ENCODE measurements at regions not wholly inside any gene's neighbourhood (a gene's known extent, or its start where the extent isn't known, plus 50 kb on each side); places are given as distances from the start of the nearest gene placed in this dataset.

DNA sequence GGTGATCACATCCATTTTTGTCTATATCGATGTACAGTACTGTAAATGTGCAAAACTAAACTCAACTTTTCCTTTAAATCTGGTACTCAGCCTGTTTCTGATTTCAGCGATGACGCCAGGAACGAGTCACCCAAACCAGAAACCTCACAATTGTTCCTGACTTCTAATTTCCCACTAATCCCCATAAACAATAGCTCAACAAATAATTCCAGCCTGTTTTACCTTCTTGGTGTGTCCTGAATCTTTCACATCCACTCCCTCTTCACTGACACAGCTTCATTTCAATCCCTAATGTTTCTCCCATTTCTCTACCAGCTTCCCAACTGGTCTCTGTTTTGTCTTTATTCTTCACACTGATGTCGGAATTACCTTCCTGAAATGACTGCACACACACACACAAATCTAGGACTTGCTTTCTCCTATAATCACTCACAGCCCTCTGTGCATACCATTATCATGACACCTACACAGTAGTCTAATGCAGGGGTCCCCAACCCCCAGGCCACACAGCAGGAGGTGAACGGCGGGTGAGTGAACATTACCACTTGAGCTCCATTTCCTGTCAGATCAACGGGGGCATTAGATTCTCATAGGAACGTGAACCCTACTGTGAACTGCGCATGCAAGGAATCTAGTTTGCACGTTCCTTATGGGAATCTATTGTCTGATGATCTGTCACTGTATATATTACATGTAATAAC, 97.8 kb upstream of the SLC30A5 start:
- Histone ChIP-seq H3K27me3 (ENCODE audit: control insufficient read depth, insufficient read depth, low read length) (no peaks in the 10 kb centered on the region), H3K4me1 (ENCODE audit: control insufficient read depth, insufficient read depth, low read length) (no peaks in the 10 kb centered on the region), H3K9me3 (ENCODE audit: control insufficient read depth, insufficient read depth, low read length) (no peaks in the 10 kb centered on the region), H3K36me3 (ENCODE audit: control insufficient read depth, insufficient read depth, low read length) (no peaks in the 10 kb centered on the region), H3K4me3 (ENCODE audit: low read length) (no peak overlapping the region), H3K27ac (ENCODE audit: low read length) (no peak overlapping the region)
- intact Hi-C loops (cut with micrococcal nuclease), result no loop called here
- Mint-ChIP-seq H3K9me3 (no peaks in the 10 kb centered on the region), H3K4me3 (no peak overlapping the region), H3K27me3 (ENCODE audit: low read depth in 2 of 2) (peaks cover 7 to 13% of the 10 kb centered on the region in 2 donors), H3K36me3 (no peaks in the 10 kb centered on the region), H3K4me1 (no peaks in the 10 kb centered on the region), H3K27ac (no peak overlapping the region)
- DNase-seq, result no peak
- WGBS (ENCODE audit: insufficient coverage), result 73% methylated on average over 8 of the region's 11 CpGs
- ATAC-seq, result no peak
- TF ChIP-seq, protein P1, sequence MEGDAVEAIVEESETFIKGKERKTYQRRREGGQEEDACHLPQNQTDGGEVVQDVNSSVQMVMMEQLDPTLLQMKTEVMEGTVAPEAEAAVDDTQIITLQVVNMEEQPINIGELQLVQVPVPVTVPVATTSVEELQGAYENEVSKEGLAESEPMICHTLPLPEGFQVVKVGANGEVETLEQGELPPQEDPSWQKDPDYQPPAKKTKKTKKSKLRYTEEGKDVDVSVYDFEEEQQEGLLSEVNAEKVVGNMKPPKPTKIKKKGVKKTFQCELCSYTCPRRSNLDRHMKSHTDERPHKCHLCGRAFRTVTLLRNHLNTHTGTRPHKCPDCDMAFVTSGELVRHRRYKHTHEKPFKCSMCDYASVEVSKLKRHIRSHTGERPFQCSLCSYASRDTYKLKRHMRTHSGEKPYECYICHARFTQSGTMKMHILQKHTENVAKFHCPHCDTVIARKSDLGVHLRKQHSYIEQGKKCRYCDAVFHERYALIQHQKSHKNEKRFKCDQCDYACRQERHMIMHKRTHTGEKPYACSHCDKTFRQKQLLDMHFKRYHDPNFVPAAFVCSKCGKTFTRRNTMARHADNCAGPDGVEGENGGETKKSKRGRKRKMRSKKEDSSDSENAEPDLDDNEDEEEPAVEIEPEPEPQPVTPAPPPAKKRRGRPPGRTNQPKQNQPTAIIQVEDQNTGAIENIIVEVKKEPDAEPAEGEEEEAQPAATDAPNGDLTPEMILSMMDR (IDR thresholded peaks at IDR 0.05), result no peak

DNA sequence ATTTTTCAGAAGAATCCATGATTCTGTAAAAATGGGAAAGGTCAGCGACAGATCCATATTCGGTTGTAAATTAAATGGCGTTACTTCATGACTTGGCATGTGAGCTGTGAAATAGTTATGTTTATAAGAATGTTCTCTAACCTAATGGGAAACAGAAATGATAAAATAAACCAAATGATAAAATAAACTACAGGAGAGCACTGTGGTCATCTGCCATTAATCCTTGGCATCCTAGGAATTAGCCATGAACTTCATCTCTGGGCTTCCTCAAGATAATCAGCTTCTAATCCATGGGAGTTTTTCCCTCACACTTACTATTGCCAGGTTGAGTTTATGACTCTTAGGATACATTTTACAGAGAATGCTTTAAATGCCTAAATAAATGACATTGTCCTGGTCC, 94.6 kb upstream of the SLC30A5 start:
- Histone ChIP-seq H3K9me3 (ENCODE audit: control insufficient read depth, insufficient read depth, low read length) (no peaks in the 10 kb centered on the region), H3K36me3 (ENCODE audit: control insufficient read depth, insufficient read depth, low read length) (no peaks in the 10 kb centered on the region), H3K4me3 (ENCODE audit: low read length) (no peak overlapping the region), H3K4me1 (ENCODE audit: control insufficient read depth, insufficient read depth, low read length) (no peaks in the 10 kb centered on the region), H3K27ac (ENCODE audit: low read length) (no peak overlapping the region), H3K27me3 (ENCODE audit: control insufficient read depth, insufficient read depth, low read length) (no peaks in the 10 kb centered on the region)
- H3K9me3 Mint-ChIP-seq, result no peaks in the 10 kb centered on the region
- no peak overlapping the region for H3K27ac Mint-ChIP-seq
- ATAC-seq (no peak), DNase-seq (no peak)
- intact Hi-C loops (cut with micrococcal nuclease), result no loop called here
- WGBS (ENCODE audit: insufficient coverage), result 100% methylated on average over 1 of the region's 3 CpGs
- H3K4me3 Mint-ChIP-seq, result no peak overlapping the region
- H3K27me3 Mint-ChIP-seq (ENCODE audit: low read depth in 2 of 2), result peaks cover 7 to 8% of the 10 kb centered on the region in 2 donors
- TF ChIP-seq, protein P1 (IDR thresholded peaks at IDR 0.05), result no peak
- H3K36me3 Mint-ChIP-seq, result no peaks in the 10 kb centered on the region
- no peaks in the 10 kb centered on the region for H3K4me1 Mint-ChIP-seq

DNA sequence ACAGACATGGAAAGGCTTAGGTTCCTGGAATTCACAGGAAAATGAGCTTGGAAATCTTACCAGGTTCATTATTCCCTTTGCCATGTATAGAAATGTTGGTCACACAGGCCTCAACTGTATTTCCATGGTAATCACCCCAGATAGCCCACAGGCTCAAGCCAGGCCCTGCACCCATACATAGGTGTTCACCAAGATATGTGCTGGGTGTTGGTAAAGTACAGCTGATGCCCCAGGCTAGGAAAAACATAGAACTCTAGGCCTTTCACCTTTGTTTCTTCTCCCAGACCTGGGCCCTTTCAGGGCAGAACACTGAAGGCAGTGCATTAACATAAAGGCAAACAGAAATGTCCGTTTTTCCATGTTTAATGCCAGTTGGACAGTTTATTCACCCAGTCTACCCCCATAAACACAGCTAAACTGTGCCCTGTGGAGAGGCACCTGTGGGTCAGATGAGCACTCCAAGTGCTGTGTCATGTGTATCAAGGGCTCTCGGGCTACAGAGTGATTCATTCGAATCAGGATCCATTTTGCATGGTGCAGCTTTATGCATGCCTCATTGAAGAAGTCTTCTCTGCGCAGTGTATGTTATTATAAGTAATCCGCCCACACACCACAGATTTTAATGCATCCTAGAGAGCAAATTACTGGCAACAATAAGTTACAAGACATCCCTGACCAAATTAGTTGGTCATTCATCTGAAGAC, 93.4 kb upstream of the SLC30A5 start:
- H3K4me1 Mint-ChIP-seq, result no peaks in the 10 kb centered on the region
- WGBS (ENCODE audit: insufficient coverage), result 85% methylated on average over 5 of the region's 5 CpGs
- H3K9me3 Mint-ChIP-seq, result no peaks in the 10 kb centered on the region
- TF ChIP-seq, protein P1 (IDR thresholded peaks at IDR 0.05), result no peak
- peaks cover 7 to 20% of the 10 kb centered on the region in 2 donors for H3K27me3 Mint-ChIP-seq (ENCODE audit: low read depth in 2 of 2)
- no peaks in the 10 kb centered on the region for H3K27me3 ChIP-seq (ENCODE audit: control insufficient read depth, insufficient read depth, low read length)
- H3K4me1 ChIP-seq (ENCODE audit: control insufficient read depth, insufficient read depth, low read length), result no peaks in the 10 kb centered on the region
- DNase-seq, result no peak
- no peaks in the 10 kb centered on the region for H3K36me3 ChIP-seq (ENCODE audit: control insufficient read depth, insufficient read depth, low read length)
- no peaks in the 10 kb centered on the region for H3K36me3 Mint-ChIP-seq
- H3K4me3 ChIP-seq (ENCODE audit: low read length), result no peak overlapping the region
- intact Hi-C loops (cut with micrococcal nuclease), result loop anchor here (10.0 kb wide), 1 partner anchor 1846 kb away; no protein-coding TSS in a partner anchor
- H3K4me3 Mint-ChIP-seq, result no peak overlapping the region
- no peak overlapping the region for H3K27ac Mint-ChIP-seq
- H3K9me3 ChIP-seq (ENCODE audit: control insufficient read depth, insufficient read depth, low read length), result no peaks in the 10 kb centered on the region
- no peak overlapping the region for H3K27ac ChIP-seq (ENCODE audit: low read length)
- ATAC-seq, result no peak
